Gastroesophageal sphincter (tissue), 3 donors: ENCODE measurements at regions not wholly inside any gene's neighbourhood (a gene's known extent, or its start where the extent isn't known, plus 50 kb on each side); places are given as distances from the start of the nearest gene placed in this dataset.

ENCODE experiments used
- CTCF ChIP-seq, 4 experiments: fragments of 200-600 bp in 2 of 4; fragments of 450-650 bp in 2 of 4; sonication (generic) in 1 of 4; IDR thresholded peaks; one replicate each; pipeline ENCODE4 v1.5.1; 2017 to 2019; ENCODE audit warnings: antibody characterized with exemption in 4 of 4, mild to moderate bottlenecking in 2 of 4, moderate library complexity in 2 of 4
- POLR2A ChIP-seq, 2 donors: fragments of 450-650 bp; IDR thresholded peaks; one replicate each; pipeline ENCODE4 v1.6.1; 2017; ENCODE audit warnings: antibody characterized with exemption in 2 of 2, mild to moderate bottlenecking in 2 of 2, moderate library complexity in 1 of 2
- POLR2AphosphoS5 ChIP-seq: sonication (generic); formaldehyde crosslinking; IDR thresholded peaks from one replicate; pipeline ENCODE4 v1.6.1; 2017; ENCODE audit warnings: antibody characterized with exemption

- TF ChIP-seq POLR2A (IDR thresholded peaks at IDR 0.05) (no peak), POLR2AphosphoS5 (no peak), CTCF (IDR thresholded peaks at IDR 0.05) (no peak)
These were observed 378.1 kb upstream of the USP24 start for GRCh38 chr1:55593298-55593697.
